GM18951 (cell line): ENCODE measurements at regions not wholly inside any gene's neighbourhood (a gene's known extent, or its start where the extent isn't known, plus 50 kb on each side); places are given as distances from the start of the nearest gene placed in this dataset.

ENCODE experiments used
- POLR2A ChIP-seq: IDR thresholded peaks from 4 replicates; pipeline ENCODE4 v1.6.1; 2011; ENCODE audit warnings: mild to moderate bottlenecking; ENCODE audit not compliant: insufficient read length, insufficient read depth; ENCODE audit errors: extremely low read depth
- in situ Hi-C: fragments of 300-500 bp; cut with MboI; formaldehyde crosslinking; loops from one replicate; pipeline ENCODE4 v1.12.0; 2022; ENCODE audit warnings: low sequenced_read_pairs, mixed read lengths, inconsistent platforms; ENCODE audit not compliant: unreplicated experiment

GRCh38 chr3:159840703-159841299 lies 147.8 kb upstream of the IL12A start:
- TF ChIP-seq POLR2A = no peak
- in situ Hi-C loops = no loop called here

DNA sequence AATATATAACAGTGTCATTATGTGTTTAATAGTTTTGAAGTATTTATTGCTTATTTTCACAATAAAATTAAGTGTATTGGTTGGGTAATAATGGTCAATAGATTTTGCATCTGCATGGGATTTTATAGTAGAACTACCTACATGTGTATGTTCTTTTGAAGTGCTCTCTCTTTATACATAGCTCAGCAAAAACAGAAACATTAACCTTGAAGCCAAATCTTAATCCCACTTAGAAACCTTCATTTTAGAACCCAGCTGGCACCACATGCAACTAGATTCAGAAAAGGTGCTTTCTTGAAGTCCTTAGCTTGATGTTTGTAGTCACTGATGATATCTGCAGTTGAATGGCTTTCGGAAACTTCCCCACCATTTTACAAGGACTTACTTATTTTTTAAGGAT lies 146.9 kb upstream of the IL12A start:
- no peak for TF ChIP-seq POLR2A
- in situ Hi-C loops = no loop called here

DNA sequence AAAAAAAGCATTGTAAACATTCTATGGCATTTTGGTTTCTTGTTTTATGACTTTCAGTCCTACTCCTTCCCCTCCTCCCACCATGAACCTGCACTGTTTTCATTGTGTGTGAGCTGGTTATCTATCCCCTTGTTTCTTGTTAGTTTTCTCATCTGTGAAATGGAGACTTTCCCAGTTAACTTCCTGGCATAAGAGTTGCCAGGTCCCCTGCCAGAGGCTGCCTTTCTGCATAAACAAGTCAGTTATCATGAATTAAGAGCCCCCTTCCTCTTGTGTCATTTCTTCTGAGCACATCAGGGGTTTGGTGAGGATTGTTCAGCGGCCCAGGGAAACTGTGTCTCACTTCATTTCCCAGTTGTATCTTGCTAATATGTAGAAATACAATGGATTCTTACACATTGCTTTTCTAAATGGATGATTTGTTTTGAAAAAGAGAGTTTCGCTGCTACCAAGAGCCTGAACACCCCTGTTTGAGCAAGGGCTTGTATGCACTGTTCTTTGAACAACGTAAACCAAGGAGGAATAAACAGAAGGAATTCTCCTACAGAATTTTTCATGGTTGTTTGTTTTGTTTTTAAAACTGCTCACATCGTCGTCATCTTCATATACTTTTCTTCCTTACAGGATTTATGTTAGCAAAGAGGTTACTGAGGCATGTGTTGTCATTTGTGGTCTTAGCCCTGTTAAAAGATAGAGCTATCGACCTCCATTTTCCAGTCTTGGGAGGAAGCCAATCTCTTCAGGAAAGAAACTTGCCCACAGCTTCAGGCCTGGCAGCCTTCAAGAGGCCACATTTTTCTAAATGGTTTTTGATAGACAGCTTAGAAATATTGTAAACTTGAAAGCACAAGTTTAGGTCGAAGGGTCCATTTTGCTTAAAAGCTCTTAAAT lies 144.6 kb upstream of the IL12A start:
- no peak for TF ChIP-seq POLR2A
- in situ Hi-C loops = no loop called here

- no peak for TF ChIP-seq POLR2A
- in situ Hi-C loops = no loop called here
Measured at GRCh38 chr3:159844801-159845261, 143.8 kb upstream of the IL12A start.

- no peak for TF ChIP-seq POLR2A
- in situ Hi-C loops = no loop called here
Measured at GRCh38 chr3:159845737-159846136, 142.9 kb upstream of the IL12A start.

DNA sequence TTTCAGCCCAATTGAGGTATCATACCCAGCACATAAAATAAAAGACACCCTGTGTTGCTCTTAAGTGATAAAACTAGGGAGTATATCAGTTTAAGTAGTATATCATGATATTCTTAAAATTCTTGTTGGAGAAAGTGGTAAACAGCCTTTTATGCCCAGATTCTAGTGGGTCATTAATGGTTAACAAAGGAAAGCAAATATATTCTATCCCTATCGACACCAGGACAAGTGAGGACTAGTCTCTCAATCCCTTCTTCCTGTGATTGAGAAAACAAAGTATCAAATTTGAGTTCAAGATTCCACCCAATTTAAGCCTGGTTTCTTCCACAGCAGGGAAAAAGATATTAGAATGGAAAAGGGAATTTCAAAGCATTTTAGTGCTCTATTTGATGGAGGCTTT lies 142.4 kb upstream of the IL12A start:
- no peak for TF ChIP-seq POLR2A

DNA sequence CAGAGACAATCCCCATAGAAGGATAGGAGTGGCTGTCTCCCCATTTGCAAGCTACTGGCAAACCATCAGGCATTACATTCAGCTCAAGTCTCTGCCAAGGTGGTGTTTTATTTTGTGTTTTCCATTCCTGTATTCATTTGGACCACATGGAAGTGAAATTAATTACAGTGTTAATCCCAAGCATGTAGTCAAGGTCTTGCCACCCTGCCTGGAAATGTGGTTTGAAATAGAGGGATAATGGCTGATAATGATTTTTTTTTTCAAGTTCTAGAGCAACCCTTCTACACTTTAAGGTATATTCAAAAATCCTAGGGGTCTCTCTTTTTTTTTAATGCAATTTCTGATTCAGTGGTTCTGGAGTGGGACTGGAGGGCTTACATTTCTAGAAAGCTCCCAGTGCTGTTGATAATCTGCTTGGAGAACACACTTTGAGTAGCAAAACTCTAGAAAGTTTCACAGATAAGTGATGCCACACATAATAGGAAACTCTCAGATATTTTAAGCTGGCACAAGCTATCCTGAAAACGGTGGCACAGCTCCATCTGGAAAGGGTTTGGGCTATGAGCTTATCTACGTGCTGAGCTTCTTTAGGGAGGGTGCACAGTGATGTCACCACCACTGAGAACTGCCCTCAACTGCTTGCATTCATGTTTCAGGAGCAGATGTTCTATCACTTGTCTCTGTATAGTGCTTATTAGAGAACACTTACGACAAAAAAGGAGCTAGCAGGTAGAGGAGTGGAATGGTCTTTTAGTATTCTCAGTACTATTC lies 140.1 kb upstream of the IL12A start:
- TF ChIP-seq POLR2A = no peak
- in situ Hi-C loops = no loop called here

More for the DNA sequence above, 142.4 kb upstream of the IL12A start:
- in situ Hi-C loops = no loop called here

- in situ Hi-C loops = no loop called here
- no peak for TF ChIP-seq POLR2A
Measured at GRCh38 chr3:159850481-159850880, 138.2 kb upstream of the IL12A start.

GRCh38 chr3:159852266-159852665 lies 136.4 kb upstream of the IL12A start:
- in situ Hi-C loops = no loop called here
- TF ChIP-seq POLR2A = no peak

- no peak for TF ChIP-seq POLR2A
- in situ Hi-C loops = no loop called here
Measured at GRCh38 chr3:159852821-159853505, 135.7 kb upstream of the IL12A start.

DNA sequence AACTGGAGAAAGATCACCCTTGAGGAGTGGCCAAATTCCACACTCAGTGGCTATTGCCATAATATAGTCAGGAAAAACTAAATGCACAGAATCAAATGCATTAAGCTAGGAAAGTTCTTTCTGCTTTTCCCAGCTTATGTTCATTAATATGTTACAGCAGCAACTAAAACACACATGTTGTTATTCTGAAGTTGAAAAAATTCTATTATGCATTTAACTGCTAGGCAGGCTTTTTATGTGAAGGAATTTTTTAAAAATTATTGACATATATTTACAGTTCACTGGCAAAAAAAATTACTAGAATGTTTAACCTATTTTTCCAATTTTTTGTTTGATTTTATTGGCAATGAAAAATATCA lies 135.2 kb upstream of the IL12A start:
- in situ Hi-C loops = no loop called here
- TF ChIP-seq POLR2A = no peak

DNA sequence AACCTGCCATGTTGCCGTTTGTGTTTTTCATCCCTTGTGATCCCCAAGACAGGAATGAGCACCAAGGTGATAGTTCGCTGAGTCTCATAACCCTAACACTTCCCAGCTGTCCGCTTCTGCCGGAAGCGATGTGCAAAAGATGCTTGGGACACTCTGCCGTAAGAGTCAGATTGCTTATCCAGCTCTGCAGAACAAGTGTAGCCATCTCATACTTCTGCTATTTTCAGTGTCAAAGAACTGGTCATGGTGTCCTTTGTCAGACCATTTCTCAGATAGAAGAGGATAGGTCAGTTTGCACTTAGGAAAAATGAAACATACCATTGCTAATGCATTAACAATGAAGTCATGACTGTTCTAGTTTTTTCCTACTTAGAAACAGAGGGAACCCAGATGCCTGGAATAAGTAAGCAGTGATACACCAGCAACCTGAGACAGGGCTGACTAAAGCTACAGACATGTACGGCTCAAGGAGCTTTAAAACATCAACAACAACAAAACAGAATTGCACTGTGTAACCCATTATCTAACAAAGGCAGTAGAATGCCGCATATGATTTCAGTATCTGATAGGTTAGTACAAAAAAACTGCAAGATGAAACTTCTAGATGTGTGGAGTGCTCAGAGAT lies 134.0 kb upstream of the IL12A start:
- in situ Hi-C loops = no loop called here
- no peak for TF ChIP-seq POLR2A
